Epithelial cell of esophagus (primary cell): ENCODE measurements at regions not wholly inside any gene's neighbourhood (a gene's known extent, or its start where the extent isn't known, plus 50 kb on each side); places are given as distances from the start of the nearest gene placed in this dataset.

ENCODE experiments used
- DNase-seq: peaks from one replicate; pipeline ENCODE4 v3.0.0; 2010; ENCODE audit warnings: low read depth
- H3K4me3 ChIP-seq: 2 replicates; pipeline ENCODE4 v1.5.1; 2011; ENCODE audit warnings: mild to moderate bottlenecking, low read length, control low read depth
- TF ChIP-seq, protein P1 (sequence below): IDR thresholded peaks from 2 replicates; pipeline ENCODE4 v1.5.1; 2011; ENCODE audit warnings: low read depth, mild to moderate bottlenecking, low read length, control low read depth, inconsistent platforms; ENCODE audit not compliant: insufficient read depth; ENCODE audit errors: missing control alignments

DNA sequence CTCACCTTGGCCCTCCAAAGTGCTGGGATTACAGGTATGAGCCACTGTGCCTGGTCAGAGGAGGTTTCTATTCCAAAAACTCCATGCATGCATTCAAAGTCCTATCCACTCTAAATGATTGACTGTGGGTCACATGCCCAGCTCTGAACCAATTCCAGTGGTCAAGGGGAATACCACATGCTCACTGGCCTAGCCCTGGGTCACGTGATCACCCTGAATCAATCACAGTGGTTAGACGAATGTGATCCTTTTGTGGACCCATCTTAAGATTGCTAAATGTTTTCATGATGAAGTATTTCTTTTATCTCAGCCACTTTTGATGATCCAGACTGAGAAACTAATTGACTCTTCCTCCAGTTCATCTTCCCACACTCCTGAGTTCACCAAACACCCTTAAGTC is 475.8 kb downstream of the PREX1 start:
- no peak overlapping the region for H3K4me3 ChIP-seq
- TF ChIP-seq, protein P1, sequence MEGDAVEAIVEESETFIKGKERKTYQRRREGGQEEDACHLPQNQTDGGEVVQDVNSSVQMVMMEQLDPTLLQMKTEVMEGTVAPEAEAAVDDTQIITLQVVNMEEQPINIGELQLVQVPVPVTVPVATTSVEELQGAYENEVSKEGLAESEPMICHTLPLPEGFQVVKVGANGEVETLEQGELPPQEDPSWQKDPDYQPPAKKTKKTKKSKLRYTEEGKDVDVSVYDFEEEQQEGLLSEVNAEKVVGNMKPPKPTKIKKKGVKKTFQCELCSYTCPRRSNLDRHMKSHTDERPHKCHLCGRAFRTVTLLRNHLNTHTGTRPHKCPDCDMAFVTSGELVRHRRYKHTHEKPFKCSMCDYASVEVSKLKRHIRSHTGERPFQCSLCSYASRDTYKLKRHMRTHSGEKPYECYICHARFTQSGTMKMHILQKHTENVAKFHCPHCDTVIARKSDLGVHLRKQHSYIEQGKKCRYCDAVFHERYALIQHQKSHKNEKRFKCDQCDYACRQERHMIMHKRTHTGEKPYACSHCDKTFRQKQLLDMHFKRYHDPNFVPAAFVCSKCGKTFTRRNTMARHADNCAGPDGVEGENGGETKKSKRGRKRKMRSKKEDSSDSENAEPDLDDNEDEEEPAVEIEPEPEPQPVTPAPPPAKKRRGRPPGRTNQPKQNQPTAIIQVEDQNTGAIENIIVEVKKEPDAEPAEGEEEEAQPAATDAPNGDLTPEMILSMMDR = no peak
- DNase-seq = no peak

DNA sequence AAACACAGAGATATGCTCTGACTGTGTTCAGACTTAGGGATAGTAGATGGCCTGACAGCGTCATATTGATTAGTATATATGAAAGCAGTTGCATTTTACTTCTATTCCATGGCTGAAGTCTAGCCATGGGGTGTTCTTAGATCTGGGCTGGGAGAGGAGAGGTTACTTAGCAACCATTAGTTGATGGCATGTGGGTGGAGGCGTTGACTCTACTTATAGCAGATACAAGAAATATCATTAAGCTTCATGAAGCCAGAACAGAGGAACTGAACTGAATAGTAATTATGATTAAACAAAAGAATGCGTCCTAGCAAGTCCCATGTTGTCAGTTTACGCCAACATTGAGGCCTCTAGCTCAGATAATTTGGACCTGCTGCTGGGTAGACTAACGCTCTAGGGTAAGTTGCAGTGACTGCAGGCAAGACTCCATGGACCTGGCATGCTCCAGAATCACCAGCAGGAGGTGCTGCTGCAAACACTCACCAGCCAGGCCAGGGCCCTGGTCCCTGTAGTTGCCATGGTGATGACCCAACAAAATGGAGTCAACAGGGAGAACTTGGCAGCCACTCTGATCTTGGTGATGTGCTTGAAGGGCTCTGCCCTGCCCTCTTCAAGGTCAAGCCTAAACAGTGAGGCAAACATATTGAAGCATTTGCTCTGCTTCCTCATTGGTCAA is 477.3 kb downstream of the PREX1 start:
- no peak overlapping the region for H3K4me3 ChIP-seq
- no peak for DNase-seq
- TF ChIP-seq, protein P1 = no peak

DNA sequence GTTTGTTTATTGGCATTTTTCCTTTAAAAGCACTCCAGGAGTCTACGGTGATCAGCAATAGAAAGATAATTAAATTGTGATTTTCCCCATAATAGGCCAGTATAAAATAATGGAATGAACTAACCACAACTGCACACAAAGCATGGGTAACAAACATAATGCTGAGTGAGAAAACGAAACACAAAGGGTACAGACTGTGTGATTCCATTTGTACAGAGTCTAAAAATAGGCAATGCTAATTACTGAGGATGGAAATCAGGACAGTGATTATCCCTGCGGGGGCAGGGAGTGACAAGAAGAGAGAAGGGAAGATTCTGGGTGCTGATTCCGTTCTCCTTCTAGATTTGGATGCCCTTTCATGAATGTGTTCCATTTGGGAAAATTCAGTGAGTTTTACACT is 478.1 kb downstream of the PREX1 start:
- TF ChIP-seq, protein P1 = no peak

DNA sequence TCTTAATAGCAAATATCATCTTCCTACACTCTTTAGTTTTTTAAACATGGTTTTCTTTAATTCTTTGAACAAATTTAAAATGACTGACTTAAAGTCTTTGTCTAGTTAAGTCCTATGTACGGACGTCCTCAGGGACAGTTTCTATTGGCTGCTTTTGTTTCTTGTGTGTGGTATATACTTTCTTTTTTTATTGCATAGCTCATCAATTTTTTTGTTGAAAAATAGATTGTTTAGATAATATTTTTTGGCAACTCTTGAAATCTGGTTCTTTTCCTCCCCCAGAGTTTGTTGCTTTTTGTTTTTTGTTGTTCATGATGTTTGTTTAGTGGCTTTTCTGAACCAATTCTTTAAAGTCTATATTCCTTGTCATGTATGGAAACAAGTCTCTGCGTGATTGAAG is 479.8 kb downstream of the PREX1 start:
- DNase-seq = no peak
- TF ChIP-seq, protein P1 = no peak
- H3K4me3 ChIP-seq = no peak overlapping the region

More for the DNA sequence above, 478.1 kb downstream of the PREX1 start:
- no peak for DNase-seq
- no peak overlapping the region for H3K4me3 ChIP-seq

DNA sequence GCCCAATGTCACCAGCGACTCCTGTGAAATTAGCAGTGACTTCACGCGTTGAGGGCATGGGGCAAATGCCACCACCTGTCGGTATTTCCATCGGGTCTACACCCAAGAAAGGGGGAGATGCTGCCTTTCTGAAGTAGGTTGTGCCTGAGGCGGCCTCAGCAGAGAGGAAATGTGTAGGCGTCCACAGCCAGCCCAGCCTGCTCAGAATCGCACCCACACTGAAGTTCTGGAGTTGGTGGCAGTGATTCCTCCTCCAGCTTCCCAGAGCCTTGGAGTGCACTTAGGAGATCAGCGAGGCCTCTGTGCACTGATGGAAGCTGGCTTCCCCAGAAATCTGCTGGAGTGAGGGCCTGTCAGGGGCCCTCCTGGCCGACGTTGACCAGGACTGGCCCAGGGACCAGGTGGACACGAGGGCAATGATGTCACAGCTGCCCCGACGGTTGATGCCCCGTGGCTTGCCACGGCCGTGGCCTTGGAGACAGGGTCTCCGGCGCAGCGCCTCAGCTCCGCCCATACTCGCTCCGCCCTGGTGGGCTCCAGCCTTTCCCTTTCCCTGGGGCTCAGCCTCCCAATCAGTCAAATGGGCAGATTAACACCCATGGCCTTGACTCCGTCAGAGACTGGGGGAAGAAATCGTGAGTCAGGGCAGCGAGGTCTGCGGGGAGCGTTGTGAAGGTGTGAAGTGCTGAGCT is 484.8 kb downstream of the PREX1 start:
- TF ChIP-seq, protein P1 = no peak
- no peak for DNase-seq
- H3K4me3 ChIP-seq = no peak overlapping the region

DNA sequence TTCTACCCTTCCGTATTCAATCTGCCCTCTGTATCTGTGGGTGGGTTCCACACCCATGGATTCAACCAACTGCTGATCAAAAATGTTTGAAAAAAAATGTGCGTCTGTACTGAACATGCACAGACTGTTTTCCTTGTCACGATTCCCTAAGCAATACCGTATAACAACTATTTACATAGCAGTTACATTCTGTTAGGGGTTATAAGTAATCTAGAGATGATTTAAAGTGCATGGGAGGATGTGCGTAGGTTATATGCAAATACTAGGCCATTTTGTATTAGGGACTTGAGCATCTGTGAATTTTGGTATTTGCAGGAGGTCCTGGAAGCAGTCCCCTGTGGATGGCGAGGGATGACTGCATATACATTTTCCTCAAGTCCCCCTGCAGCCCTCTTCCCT is 486.9 kb downstream of the PREX1 start:
- no peak overlapping the region for H3K4me3 ChIP-seq
- DNase-seq = no peak
- TF ChIP-seq, protein P1 = no peak
